Astrocyte (in vitro differentiated cells and primary cell): ENCODE measurements at regions not wholly inside any gene's neighbourhood (a gene's known extent, or its start where the extent isn't known, plus 50 kb on each side); places are given as distances from the start of the nearest gene placed in this dataset.

ENCODE experiments used
- DNase-seq: peaks from one replicate; pipeline ENCODE4 v3.0.0-alpha.2; 2010; ENCODE audit warnings: low read depth
- FAIRE-seq: peaks from 2 replicates; lab custom pipeline; 2011; peaks lifted over from hg19 to GRCh38; lab: Jason Lieb, UNC
- H2AFZ ChIP-seq: 2 replicates; pipeline ENCODE4 v1.6.0; 2012; ENCODE audit warnings: low read depth, low read length, inconsistent platforms
- H3K27ac ChIP-seq: 2 replicates; pipeline ENCODE4 v1.5.1; 2011; ENCODE audit warnings: low read depth, low read length, inconsistent platforms
- H3K27me3 ChIP-seq: 2 replicates; pipeline ENCODE4 v1.6.0; 2011; ENCODE audit warnings: low read length, inconsistent platforms; ENCODE audit not compliant: insufficient read depth
- H3K36me3 ChIP-seq: 2 replicates; pipeline ENCODE4 v1.5.1; 2011; ENCODE audit warnings: low read length, inconsistent platforms; ENCODE audit not compliant: insufficient read depth
- H3K4me1 ChIP-seq: 2 replicates; pipeline ENCODE4 v1.5.1; 2011; ENCODE audit warnings: low read length, inconsistent platforms; ENCODE audit not compliant: insufficient read depth
- H3K4me2 ChIP-seq: 2 replicates; pipeline ENCODE4 v1.6.0; 2012; ENCODE audit warnings: low read length, inconsistent platforms
- H3K4me3 ChIP-seq: 2 replicates; pipeline ENCODE4 v1.5.1; 2011; ENCODE audit warnings: low read depth, mild to moderate bottlenecking, low read length, inconsistent platforms; ENCODE audit not compliant: insufficient read depth
- H3K79me2 ChIP-seq: 2 replicates; pipeline ENCODE4 v1.6.0; 2012; ENCODE audit warnings: mild to moderate bottlenecking, low read length, inconsistent platforms; ENCODE audit not compliant: insufficient read depth
- H3K9ac ChIP-seq: 2 replicates; pipeline ENCODE4 v1.6.0; 2012; ENCODE audit warnings: mild to moderate bottlenecking, low read length, inconsistent platforms
- H3K9me3 ChIP-seq: 2 replicates; pipeline ENCODE4 v1.5.1; 2012; ENCODE audit warnings: low read depth, mild to moderate bottlenecking, low read length, inconsistent platforms; ENCODE audit not compliant: insufficient read depth
- H4K20me1 ChIP-seq: 2 replicates; pipeline ENCODE4 v1.6.0; 2012; ENCODE audit warnings: low read length, inconsistent platforms; ENCODE audit not compliant: insufficient read depth
- H3K27ac Mint-ChIP-seq: one replicate; pipeline ENCODE4 v1.8.0; 2021; ENCODE audit warnings: mild to moderate bottlenecking, mixed read lengths; ENCODE audit not compliant: unreplicated experiment
- H3K27me3 Mint-ChIP-seq: one replicate; pipeline ENCODE4 v1.8.0; 2021; ENCODE audit warnings: low read depth, mixed read lengths; ENCODE audit not compliant: unreplicated experiment
- H3K36me3 Mint-ChIP-seq: one replicate; pipeline ENCODE4 v1.8.0; 2021; ENCODE audit warnings: low read depth, mixed read lengths; ENCODE audit not compliant: unreplicated experiment
- H3K4me1 Mint-ChIP-seq: one replicate; pipeline ENCODE4 v1.8.0; 2021; ENCODE audit warnings: low read depth, mixed read lengths; ENCODE audit not compliant: unreplicated experiment
- H3K4me3 Mint-ChIP-seq: one replicate; pipeline ENCODE4 v1.8.0; 2021; ENCODE audit warnings: mild to moderate bottlenecking, moderate library complexity, mixed read lengths; ENCODE audit not compliant: unreplicated experiment
- H3K9me3 Mint-ChIP-seq: one replicate; pipeline ENCODE4 v1.8.0; 2021; ENCODE audit warnings: mild to moderate bottlenecking, mixed read lengths; ENCODE audit not compliant: unreplicated experiment
- CTCF ChIP-seq: IDR thresholded peaks from 2 replicates; pipeline ENCODE4 v1.5.1; 2011; ENCODE audit warnings: low read depth, mild to moderate bottlenecking, inconsistent platforms, low read length, moderate library complexity; ENCODE audit not compliant: insufficient read depth
- EZH2 ChIP-seq: IDR thresholded peaks from 2 replicates; pipeline ENCODE4 v1.6.1; 2012; ENCODE audit warnings: mild to moderate bottlenecking, low read length, inconsistent platforms; ENCODE audit not compliant: insufficient read depth

DNA sequence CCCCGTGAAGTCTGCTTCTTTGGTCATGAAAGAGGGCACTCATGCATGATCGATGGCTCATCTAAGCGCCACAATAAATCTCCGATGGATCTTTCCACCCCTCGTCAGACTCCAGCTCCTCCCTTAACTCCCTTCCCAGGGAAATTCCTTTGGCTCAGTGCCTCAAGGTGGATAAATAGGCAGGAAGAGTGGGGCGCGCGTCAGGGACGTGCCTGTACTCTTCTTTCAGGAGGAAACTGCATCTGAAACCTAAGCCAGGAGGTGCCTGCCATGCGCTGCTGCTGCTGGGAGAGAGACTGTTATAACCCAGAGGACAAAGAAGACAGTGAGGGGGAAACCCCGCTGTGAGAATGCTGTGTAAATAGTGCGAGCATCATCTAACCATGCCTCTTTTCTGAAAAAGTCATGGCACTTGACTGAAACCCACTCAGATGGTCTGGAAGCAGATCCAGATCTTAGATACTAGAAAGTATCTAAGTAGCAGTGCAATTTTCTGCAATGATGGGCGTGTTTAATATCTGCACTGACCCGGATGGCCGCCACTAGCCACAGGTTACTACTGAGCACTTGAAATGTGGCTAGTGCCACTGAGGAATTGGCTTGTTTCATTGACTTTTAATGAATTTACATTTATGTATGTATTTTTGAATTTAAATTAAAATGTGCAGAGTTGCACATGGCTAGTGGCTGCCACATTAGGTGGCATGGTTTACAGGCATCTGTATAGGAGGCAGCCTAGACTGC, 120.3 kb upstream of the BASP1 start:
- H3K4me1 ChIP-seq, result peaks cover 5% of the 10 kb centered on the region
- no peak for TF ChIP-seq EZH2
- TF ChIP-seq CTCF, result no peak
- H3K9ac ChIP-seq, result no peak overlapping the region
- no peaks in the 10 kb centered on the region for H3K27me3 ChIP-seq
- no peak overlapping the region for H3K4me3 Mint-ChIP-seq
- no peak for FAIRE-seq
- H4K20me1 ChIP-seq, result no peaks in the 10 kb centered on the region
- H3K27ac Mint-ChIP-seq, result no peak overlapping the region
- no peak for DNase-seq
- no peak overlapping the region for H3K27ac ChIP-seq
- no peaks in the 10 kb centered on the region for H3K79me2 ChIP-seq
- no peaks in the 10 kb centered on the region for H3K36me3 Mint-ChIP-seq
- H3K4me3 ChIP-seq, result no peak overlapping the region
- no peaks in the 10 kb centered on the region for H3K9me3 ChIP-seq
- peaks cover 23% of the 10 kb centered on the region for H3K27me3 Mint-ChIP-seq
- peak overlapping the region; percentile 61 for H3K4me2 ChIP-seq
- H3K4me1 Mint-ChIP-seq, result no peaks in the 10 kb centered on the region
- H3K9me3 Mint-ChIP-seq, result no peaks in the 10 kb centered on the region
- H2AFZ ChIP-seq, result peak overlapping the region; percentile 45
- no peaks in the 10 kb centered on the region for H3K36me3 ChIP-seq

DNA sequence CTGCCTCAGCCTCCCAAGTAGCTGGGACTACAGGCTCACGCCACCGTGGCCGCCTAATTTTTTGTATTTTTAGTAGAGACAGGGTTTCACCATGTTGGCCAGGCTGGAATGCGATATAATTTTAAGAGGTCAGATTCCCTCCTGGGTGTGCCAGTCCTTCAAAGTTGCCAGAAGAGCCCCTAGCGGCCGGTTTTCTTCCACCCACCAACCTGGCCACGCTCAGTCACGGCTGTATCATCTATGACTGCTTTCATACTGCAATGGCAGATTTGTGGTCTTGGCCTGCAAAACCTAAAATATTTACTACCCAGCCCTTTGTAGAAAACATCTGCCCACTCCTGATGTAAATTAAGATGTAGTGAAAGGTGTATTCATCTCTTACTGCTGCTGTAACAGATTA, 117.5 kb upstream of the BASP1 start:
- Histone ChIP-seq H3K4me1 (peaks cover 5% of the 10 kb centered on the region), H3K27ac (no peak overlapping the region), H2AFZ (no peak overlapping the region), H3K9me3 (no peaks in the 10 kb centered on the region), H3K27me3 (no peaks in the 10 kb centered on the region), H3K9ac (no peak overlapping the region), H3K79me2 (no peaks in the 10 kb centered on the region), H3K4me3 (no peak overlapping the region), H3K36me3 (no peaks in the 10 kb centered on the region), H4K20me1 (no peaks in the 10 kb centered on the region), H3K4me2 (no peak overlapping the region)
- no peak for TF ChIP-seq EZH2
- TF ChIP-seq CTCF, result no peak
- Mint-ChIP-seq H3K4me3 (no peak overlapping the region), H3K27ac (no peak overlapping the region), H3K9me3 (no peaks in the 10 kb centered on the region), H3K4me1 (no peaks in the 10 kb centered on the region), H3K27me3 (peaks cover 25% of the 10 kb centered on the region), H3K36me3 (no peaks in the 10 kb centered on the region)
- FAIRE-seq (no peak), DNase-seq (no peak)

GRCh38 chr5:17103461-17103860, 114.0 kb upstream of the BASP1 start:
- Histone ChIP-seq H3K36me3 (no peaks in the 10 kb centered on the region), H3K4me1 (no peaks in the 10 kb centered on the region), H3K79me2 (no peaks in the 10 kb centered on the region), H3K9me3 (no peaks in the 10 kb centered on the region), H3K9ac (no peak overlapping the region), H3K27ac (no peak overlapping the region), H3K4me2 (no peak overlapping the region), H2AFZ (no peak overlapping the region), H3K27me3 (no peaks in the 10 kb centered on the region), H4K20me1 (no peaks in the 10 kb centered on the region), H3K4me3 (no peak overlapping the region)
- Mint-ChIP-seq H3K27ac (no peak overlapping the region), H3K4me1 (no peaks in the 10 kb centered on the region), H3K9me3 (no peaks in the 10 kb centered on the region), H3K36me3 (no peaks in the 10 kb centered on the region), H3K4me3 (no peak overlapping the region), H3K27me3 (peaks cover 20% of the 10 kb centered on the region)
- TF ChIP-seq CTCF (no peak), EZH2 (no peak)
- no peak for DNase-seq
- no peak for FAIRE-seq
